ENCODE measurements at regions not wholly inside any gene's neighbourhood (a gene's known extent, or its start where the extent isn't known, plus 50 kb on each side); places are given as distances from the start of the nearest gene placed in this dataset.

DNA sequence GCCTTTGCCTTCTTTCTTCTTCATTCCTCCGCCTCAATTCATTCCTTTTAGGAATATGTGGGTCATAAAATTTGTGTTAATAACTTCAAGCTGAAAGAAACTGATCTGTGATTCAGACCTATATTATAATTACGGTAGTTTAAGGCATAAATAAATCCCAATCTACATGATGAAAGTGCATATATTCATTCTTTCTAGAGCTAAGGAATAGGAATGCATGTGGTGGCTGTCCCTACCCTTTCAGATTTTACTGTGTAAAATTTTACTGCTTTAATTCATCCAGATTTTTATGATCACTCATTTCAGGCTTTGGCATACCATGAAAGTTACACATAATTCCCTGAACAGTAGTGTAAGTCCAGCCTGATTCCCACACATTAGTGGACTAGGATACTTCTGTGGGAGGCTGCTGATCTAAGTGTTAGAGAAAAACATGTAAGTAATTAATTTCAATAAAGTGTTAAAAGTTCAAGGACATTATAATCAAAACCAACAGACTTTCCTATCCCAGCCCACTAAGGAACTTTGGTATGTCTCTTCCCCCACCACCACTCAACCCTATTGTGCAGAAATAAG lies 83.1 kb downstream of the HINT1 start:
- H3K36me3 ChIP-seq (ENCODE audit: control insufficient read depth, insufficient read depth, low read length) = no peaks in the 10 kb centered on the region
- ChIA-PET POLR2A (no interaction called here), CTCF (no interaction called here)
- H3K27me3 ChIP-seq (ENCODE audit: control insufficient read depth, insufficient read depth, low read length) = no peaks in the 10 kb centered on the region
- TF ChIP-seq, protein P1, sequence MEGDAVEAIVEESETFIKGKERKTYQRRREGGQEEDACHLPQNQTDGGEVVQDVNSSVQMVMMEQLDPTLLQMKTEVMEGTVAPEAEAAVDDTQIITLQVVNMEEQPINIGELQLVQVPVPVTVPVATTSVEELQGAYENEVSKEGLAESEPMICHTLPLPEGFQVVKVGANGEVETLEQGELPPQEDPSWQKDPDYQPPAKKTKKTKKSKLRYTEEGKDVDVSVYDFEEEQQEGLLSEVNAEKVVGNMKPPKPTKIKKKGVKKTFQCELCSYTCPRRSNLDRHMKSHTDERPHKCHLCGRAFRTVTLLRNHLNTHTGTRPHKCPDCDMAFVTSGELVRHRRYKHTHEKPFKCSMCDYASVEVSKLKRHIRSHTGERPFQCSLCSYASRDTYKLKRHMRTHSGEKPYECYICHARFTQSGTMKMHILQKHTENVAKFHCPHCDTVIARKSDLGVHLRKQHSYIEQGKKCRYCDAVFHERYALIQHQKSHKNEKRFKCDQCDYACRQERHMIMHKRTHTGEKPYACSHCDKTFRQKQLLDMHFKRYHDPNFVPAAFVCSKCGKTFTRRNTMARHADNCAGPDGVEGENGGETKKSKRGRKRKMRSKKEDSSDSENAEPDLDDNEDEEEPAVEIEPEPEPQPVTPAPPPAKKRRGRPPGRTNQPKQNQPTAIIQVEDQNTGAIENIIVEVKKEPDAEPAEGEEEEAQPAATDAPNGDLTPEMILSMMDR (IDR thresholded peaks at IDR 0.05; ENCODE audit: insufficient read depth, low read depth, low read length) = no peak
- H3K4me3 ChIP-seq (ENCODE audit: low read depth, low read length) = no peak overlapping the region
- no peak for DNase-seq (ENCODE audit: low read depth)

DNA sequence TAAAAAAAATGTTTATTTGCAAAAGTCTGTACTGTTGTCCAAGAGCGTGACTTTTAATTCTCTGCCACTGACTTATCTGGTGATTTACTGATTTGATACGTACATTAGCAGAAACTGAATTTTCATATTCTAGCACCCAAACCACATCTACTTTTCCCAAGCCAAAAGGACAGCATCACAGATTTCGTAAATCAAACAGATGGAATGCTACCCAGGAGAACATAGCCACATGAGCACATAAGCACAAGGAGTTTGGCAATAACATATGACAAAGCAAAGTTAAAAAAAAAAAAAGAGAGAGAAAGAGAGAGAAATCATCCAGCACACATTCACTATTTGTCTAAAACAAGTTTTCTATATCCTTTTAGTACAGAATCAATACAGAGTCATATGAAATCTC lies 83.7 kb downstream of the HINT1 start:
- no peak for DNase-seq (ENCODE audit: low read depth)
- no peaks in the 10 kb centered on the region for H3K36me3 ChIP-seq (ENCODE audit: control insufficient read depth, insufficient read depth, low read length)
- no peak overlapping the region for H3K4me3 ChIP-seq (ENCODE audit: low read depth, low read length)
- TF ChIP-seq, protein P1 (IDR thresholded peaks at IDR 0.05; ENCODE audit: insufficient read depth, low read depth, low read length) = no peak
- ChIA-PET POLR2A (no interaction called here), CTCF (no interaction called here)
- H3K27me3 ChIP-seq (ENCODE audit: control insufficient read depth, insufficient read depth, low read length) = no peaks in the 10 kb centered on the region

DNA sequence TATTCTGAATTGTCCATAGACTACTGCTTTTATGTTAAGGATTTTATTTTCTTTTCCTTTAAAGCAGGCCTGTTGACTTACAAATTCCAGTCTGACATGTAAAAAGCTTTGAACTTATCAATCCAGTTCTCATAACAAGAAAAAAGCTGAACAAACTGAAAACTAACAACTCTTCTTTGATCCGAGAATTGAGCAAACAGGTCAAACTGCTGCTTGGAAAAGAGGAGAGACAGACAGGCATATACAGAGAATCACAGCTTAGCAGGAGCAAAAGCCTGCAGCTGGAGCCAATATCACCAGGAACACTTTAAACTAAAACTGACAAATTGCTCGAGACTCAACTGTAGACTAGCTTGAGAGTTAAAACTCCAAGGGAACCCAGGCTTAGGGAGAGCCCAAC lies 85.8 kb downstream of the HINT1 start:
- Histone ChIP-seq H3K4me3 (ENCODE audit: low read depth, low read length) (no peak overlapping the region), H3K36me3 (ENCODE audit: control insufficient read depth, insufficient read depth, low read length) (no peaks in the 10 kb centered on the region), H3K27me3 (ENCODE audit: control insufficient read depth, insufficient read depth, low read length) (no peaks in the 10 kb centered on the region)
- ChIA-PET POLR2A (no interaction called here), CTCF (no interaction called here)
- DNase-seq (ENCODE audit: low read depth) = no peak
- TF ChIP-seq, protein P1 (IDR thresholded peaks at IDR 0.05; ENCODE audit: insufficient read depth, low read depth, low read length) = no peak

DNA sequence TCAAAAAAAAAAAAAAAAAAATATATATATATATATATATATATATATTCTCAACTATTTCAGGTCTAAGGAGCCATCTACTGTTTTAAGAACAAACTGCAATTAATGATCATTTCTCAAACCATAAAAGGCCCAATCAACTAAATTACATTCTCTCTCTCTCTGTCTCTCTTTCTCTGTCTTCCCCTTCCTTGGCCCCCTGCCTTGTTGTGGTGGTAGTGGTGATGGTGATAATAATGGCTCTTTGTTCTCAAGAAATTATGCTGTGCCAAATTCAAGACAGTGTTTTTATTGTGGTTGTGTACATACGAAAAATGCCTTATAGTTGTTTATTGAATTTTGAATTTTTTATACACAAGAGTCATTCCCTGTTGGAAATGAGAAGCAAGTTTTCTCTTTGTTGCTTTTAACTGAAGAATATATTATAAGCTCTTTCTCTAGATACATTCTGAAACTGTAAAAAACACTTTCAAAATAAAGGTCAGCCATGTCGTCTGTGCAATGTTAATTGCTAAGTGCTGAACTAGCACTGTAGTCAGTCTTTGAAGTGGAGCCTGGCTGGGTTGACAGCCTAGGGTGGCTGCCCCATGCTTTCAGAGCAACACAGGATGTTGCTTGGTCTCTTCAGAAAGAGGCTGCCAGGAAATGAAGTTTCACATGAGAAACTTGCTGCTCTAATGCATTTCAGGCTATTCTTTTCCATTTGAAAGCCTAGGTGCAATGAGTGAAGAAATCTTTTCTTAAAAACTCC lies 96.0 kb downstream of the HINT1 start:
- CTCF ChIA-PET = no interaction called here
- POLR2A ChIA-PET = no interaction called here
- Histone ChIP-seq H3K36me3 (ENCODE audit: control insufficient read depth, insufficient read depth, low read length) (no peaks in the 10 kb centered on the region), H3K27me3 (ENCODE audit: control insufficient read depth, insufficient read depth, low read length) (no peaks in the 10 kb centered on the region), H3K4me3 (ENCODE audit: low read depth, low read length) (no peak overlapping the region)
- TF ChIP-seq, protein P1 (IDR thresholded peaks at IDR 0.05; ENCODE audit: insufficient read depth, low read depth, low read length) = no peak
- no peak for DNase-seq (ENCODE audit: low read depth)

DNA sequence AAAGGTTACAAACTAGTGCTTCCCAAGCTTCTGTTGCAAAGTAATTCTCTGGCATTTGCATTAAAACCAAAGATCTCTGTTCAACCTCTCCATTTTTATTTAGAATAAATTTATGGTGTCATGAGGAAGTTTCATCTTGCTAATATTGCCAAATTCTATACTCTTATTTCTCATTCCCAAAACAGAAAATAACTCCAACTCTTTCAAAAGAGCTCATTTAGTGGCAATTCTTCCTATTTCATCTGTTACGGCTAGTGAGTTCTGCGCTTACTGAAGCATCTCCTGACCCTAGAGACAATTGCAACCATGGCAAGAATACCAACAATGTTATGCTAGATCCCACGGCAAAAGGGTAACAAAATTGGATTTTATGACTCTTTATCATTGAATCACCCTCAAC lies 97.0 kb downstream of the HINT1 start:
- ChIA-PET POLR2A (no interaction called here), CTCF (interaction anchor here (1.3 kb wide), 1 partner anchor 197 kb away, joined by 5 read pairs; no protein-coding TSS in a partner anchor)
- H3K27me3 ChIP-seq (ENCODE audit: control insufficient read depth, insufficient read depth, low read length) = no peaks in the 10 kb centered on the region
- H3K36me3 ChIP-seq (ENCODE audit: control insufficient read depth, insufficient read depth, low read length) = no peaks in the 10 kb centered on the region
- H3K4me3 ChIP-seq (ENCODE audit: low read depth, low read length) = no peak overlapping the region
- TF ChIP-seq, protein P1 (IDR thresholded peaks at IDR 0.05; ENCODE audit: insufficient read depth, low read depth, low read length) = no peak
- DNase-seq (ENCODE audit: low read depth) = no peak
